HEK293 (cell line): ENCODE measurements at regions not wholly inside any gene's neighbourhood (a gene's known extent, or its start where the extent isn't known, plus 50 kb on each side); places are given as distances from the start of the nearest gene placed in this dataset.

ENCODE experiments used
- CTCF ChIA-PET: fragments of 350-600 bp; formaldehyde crosslinking; extraction: SDS; loops from one replicate; lab custom pipeline; 2021; ENCODE audit warnings: antibody characterized with exemption; lab: Yijun Ruan, JAX
- POLR2A ChIA-PET: fragments of 300-600 bp; formaldehyde crosslinking; extraction: SDS; loops from one replicate; lab custom pipeline; 2020; ENCODE audit warnings: antibody characterized with exemption, inconsistent platforms; lab: Yijun Ruan, JAX
- H3K27ac ChIP-seq: fragments of 200-500 bp; sonication (Bioruptor generic); 2 replicates; pipeline ENCODE4 v1.5.1; 2014; ENCODE audit warnings: low read depth, low read length, control low read depth, inconsistent platforms; ENCODE audit errors: extremely low read depth
- H3K36me3 ChIP-seq, 2 experiments: fragments of 200-500 bp in 1 of 2; sonication (Bioruptor generic) in 1 of 2; 1 replicate in 1 of 2; 2 replicates in 1 of 2; pipeline ENCODE4 v1.5.1; 2014 to 2017; ENCODE audit warnings: inconsistent platforms in 2 of 2, low read length in 2 of 2; ENCODE audit not compliant: control insufficient read depth in 2 of 2, insufficient read depth in 1 of 2
- H3K4me1 ChIP-seq: fragments of 200-500 bp; sonication (Bioruptor generic); 2 replicates; pipeline ENCODE4 v1.5.1; 2014; ENCODE audit warnings: mild to moderate bottlenecking, low read length, inconsistent platforms; ENCODE audit not compliant: control insufficient read depth, insufficient read depth
- H3K4me3 ChIP-seq: 2 replicates; pipeline ENCODE4 v1.5.1; 2011; ENCODE audit warnings: low read depth, mild to moderate bottlenecking, control low read depth, low read length, moderate library complexity
- H3K9me3 ChIP-seq: fragments of 200-500 bp; sonication (Bioruptor generic); 2 replicates; pipeline ENCODE4 v1.5.1; 2014; ENCODE audit warnings: low read depth, low read length, inconsistent platforms; ENCODE audit not compliant: control insufficient read depth, insufficient read depth
- BCL11B ChIP-seq: fragments of 450-650 bp; formaldehyde crosslinking; IDR thresholded peaks from 2 replicates; pipeline ENCODE4 v1.5.1; 2016; ENCODE audit warnings: low read depth, missing biosample characterization, missing genetic modification characterization
- BCL6B ChIP-seq: fragments of 450-650 bp; formaldehyde crosslinking; IDR thresholded peaks from 2 replicates; pipeline ENCODE4 v1.5.1; 2017; ENCODE audit warnings: missing biosample characterization, missing genetic modification characterization
- GLI4 ChIP-seq: fragments of 450-650 bp; formaldehyde crosslinking; IDR thresholded peaks from 2 replicates; pipeline ENCODE4 v1.5.1; 2016; ENCODE audit warnings: missing biosample characterization, missing genetic modification characterization
- HOXA7 ChIP-seq: sonication (generic); formaldehyde crosslinking; IDR thresholded peaks from 2 replicates; pipeline ENCODE4 v1.8.1; 2022; ENCODE audit warnings: missing genetic modification reagents, borderline replicate concordance
- IKZF3 ChIP-seq: fragments of 450-650 bp; IDR thresholded peaks from 2 replicates; pipeline ENCODE4 v1.5.0; 2018; ENCODE audit warnings: missing biosample characterization, mild to moderate bottlenecking, missing genetic modification characterization, moderate library complexity
- KLF10 ChIP-seq: fragments of 450-650 bp; IDR thresholded peaks from 2 replicates; pipeline ENCODE4 v1.5.1; 2018; ENCODE audit warnings: missing biosample characterization, mild to moderate bottlenecking, missing genetic modification characterization
- PATZ1 ChIP-seq: fragments of 450-650 bp; formaldehyde crosslinking; IDR thresholded peaks from 2 replicates; pipeline ENCODE4 v1.5.1; 2016; ENCODE audit warnings: missing biosample characterization, missing genetic modification characterization
- RBAK ChIP-seq: fragments of 450-650 bp; formaldehyde crosslinking; IDR thresholded peaks from 2 replicates; pipeline ENCODE4 v1.5.1; 2016; ENCODE audit warnings: missing biosample characterization, missing genetic modification characterization
- SALL2 ChIP-seq: fragments of 450-650 bp; formaldehyde crosslinking; IDR thresholded peaks from 2 replicates; pipeline ENCODE4 v1.5.0; 2017; ENCODE audit warnings: missing biosample characterization, mild to moderate bottlenecking, missing genetic modification characterization, borderline replicate concordance
- SETDB1 ChIP-seq: IDR thresholded peaks from one replicate; pipeline ENCODE4 v1.6.1; 2017; ENCODE audit warnings: mild to moderate bottlenecking, low read length, moderate library complexity, mixed read lengths; ENCODE audit not compliant: insufficient read length
- YY1 ChIP-seq: fragments of 450-650 bp; formaldehyde crosslinking; IDR thresholded peaks from 2 replicates; pipeline ENCODE4 v1.5.1; 2018; ENCODE audit warnings: missing biosample characterization, missing genetic modification characterization
- ZBTB8A ChIP-seq: fragments of 450-650 bp; formaldehyde crosslinking; IDR thresholded peaks from 2 replicates; pipeline ENCODE4 v1.5.1; 2016; ENCODE audit warnings: missing biosample characterization, missing genetic modification characterization
- ZFP3 ChIP-seq: fragments of 450-650 bp; formaldehyde crosslinking; IDR thresholded peaks from 2 replicates; pipeline ENCODE4 v1.5.1; 2016; ENCODE audit warnings: low read depth, missing biosample characterization, missing genetic modification characterization
- ZNF148 ChIP-seq: fragments of 450-650 bp; formaldehyde crosslinking; IDR thresholded peaks from 2 replicates; pipeline ENCODE4 v1.5.0; 2017; ENCODE audit warnings: missing biosample characterization, missing genetic modification characterization, borderline replicate concordance
- ZNF157 ChIP-seq: fragments of 450-650 bp; formaldehyde crosslinking; IDR thresholded peaks from 2 replicates; pipeline ENCODE4 v1.5.1; 2016; ENCODE audit warnings: missing biosample characterization, missing genetic modification characterization
- ZNF174 ChIP-seq: fragments of 450-650 bp; formaldehyde crosslinking; IDR thresholded peaks from 2 replicates; pipeline ENCODE4 v1.5.0; 2017; ENCODE audit warnings: missing biosample characterization, mild to moderate bottlenecking, missing genetic modification characterization
- ZNF202 ChIP-seq: fragments of 450-650 bp; formaldehyde crosslinking; IDR thresholded peaks from 2 replicates; pipeline ENCODE4 v1.5.1; 2016; ENCODE audit warnings: missing biosample characterization, missing genetic modification characterization, borderline replicate concordance
- ZNF302 ChIP-seq: fragments of 450-650 bp; formaldehyde crosslinking; IDR thresholded peaks from 2 replicates; pipeline ENCODE4 v1.5.1; 2016; ENCODE audit warnings: missing biosample characterization, missing genetic modification characterization, low read depth
- ZNF366 ChIP-seq: fragments of 450-650 bp; formaldehyde crosslinking; conservative IDR thresholded peaks from 2 replicates; pipeline ENCODE4 v1.5.1; 2016; ENCODE audit warnings: missing biosample characterization, missing genetic modification characterization
- ZNF449 ChIP-seq: fragments of 450-650 bp; formaldehyde crosslinking; IDR thresholded peaks from 2 replicates; pipeline ENCODE4 v1.5.1; 2017; ENCODE audit warnings: missing biosample characterization, mild to moderate bottlenecking, missing genetic modification characterization, moderate library complexity
- ZNF555 ChIP-seq: fragments of 450-650 bp; formaldehyde crosslinking; conservative IDR thresholded peaks from 2 replicates; pipeline ENCODE4 v1.5.1; 2017; ENCODE audit warnings: missing biosample characterization, mild to moderate bottlenecking, missing genetic modification characterization, inconsistent platforms
- ZNF571 ChIP-seq: fragments of 450-650 bp; formaldehyde crosslinking; IDR thresholded peaks from 2 replicates; pipeline ENCODE4 v1.5.0; 2017; ENCODE audit warnings: missing biosample characterization, missing genetic modification characterization
- ZNF585B ChIP-seq: fragments of 450-650 bp; formaldehyde crosslinking; IDR thresholded peaks from 2 replicates; pipeline ENCODE4 v1.5.1; 2016; ENCODE audit warnings: missing biosample characterization, missing genetic modification characterization
- ZNF654 ChIP-seq: fragments of 450-650 bp; formaldehyde crosslinking; IDR thresholded peaks from 2 replicates; pipeline ENCODE4 v1.5.1; 2016; ENCODE audit warnings: low read depth, missing biosample characterization, missing genetic modification characterization
- ZNF701 ChIP-seq: fragments of 450-650 bp; formaldehyde crosslinking; IDR thresholded peaks from 2 replicates; pipeline ENCODE4 v1.5.1; 2016; ENCODE audit warnings: missing biosample characterization, missing genetic modification characterization
- ZNF747 ChIP-seq: fragments of 450-650 bp; formaldehyde crosslinking; IDR thresholded peaks from 2 replicates; pipeline ENCODE4 v1.5.1; 2016; ENCODE audit warnings: missing biosample characterization, missing genetic modification characterization
- ZNF776 ChIP-seq: fragments of 450-650 bp; formaldehyde crosslinking; IDR thresholded peaks from 2 replicates; pipeline ENCODE4 v1.5.0; 2017; ENCODE audit warnings: missing biosample characterization, missing genetic modification characterization, borderline replicate concordance
- ZXDB ChIP-seq: fragments of 450-650 bp; formaldehyde crosslinking; IDR thresholded peaks from 2 replicates; pipeline ENCODE4 v1.5.1; 2016; ENCODE audit warnings: missing biosample characterization, missing genetic modification characterization

GRCh38 chr5:3175416-3175815, 420.2 kb upstream of the IRX1 start:
- POLR2A ChIA-PET: no interaction called here
- Histone ChIP-seq H3K4me1 (no peaks in the 10 kb centered on the region), H3K36me3 (no peaks in the 10 kb centered on the region), H3K4me3 (no peak overlapping the region), H3K9me3 (no peaks in the 10 kb centered on the region), H3K27ac (no peak overlapping the region)
- TF ChIP-seq GLI4 (tag by site-specific recombination): no peak
- no peak for TF ChIP-seq IKZF3
- TF ChIP-seq ZNF571 (tag by site-specific recombination): no peak
- TF ChIP-seq ZNF555 (tag by site-specific recombination): no peak
- no peak for TF ChIP-seq ZNF366 (tag by site-specific recombination)
- no peak for TF ChIP-seq ZNF174 (tag by site-specific recombination)
- no peak for TF ChIP-seq ZNF654 (tag by site-specific recombination)
- TF ChIP-seq YY1: no peak
- TF ChIP-seq ZNF449 (tag by site-specific recombination): no peak
- TF ChIP-seq ZNF585B (tag by site-specific recombination): no peak
- TF ChIP-seq ZNF701 (tag by site-specific recombination): no peak
- TF ChIP-seq ZNF202 (tag by site-specific recombination): no peak
- no peak for TF ChIP-seq ZNF157
- no peak for TF ChIP-seq ZNF747
- TF ChIP-seq ZNF302: no peak
- no peak for TF ChIP-seq SALL2 (tag by site-specific recombination)
- CTCF ChIA-PET: no interaction called here

GRCh38 chr5:3167473-3167872, 416.0 kb upstream of the IRX2 start:
- Histone ChIP-seq H3K27ac (no peak overlapping the region), H3K9me3 (no peaks in the 10 kb centered on the region), H3K4me3 (no peak overlapping the region), H3K4me1 (no peaks in the 10 kb centered on the region), H3K36me3 (no peaks in the 10 kb centered on the region)
- CTCF ChIA-PET: no interaction called here
- TF ChIP-seq SETDB1 (peak; percentile 90), ZBTB8A (tag by site-specific recombination) (no peak)
- POLR2A ChIA-PET: no interaction called here

- H3K27ac ChIP-seq: no peak overlapping the region
- ChIA-PET POLR2A (no interaction called here), CTCF (no interaction called here)
- H3K4me3 ChIP-seq: no peak overlapping the region
- H3K9me3 ChIP-seq: no peaks in the 10 kb centered on the region
- H3K4me1 ChIP-seq: no peaks in the 10 kb centered on the region
- no peaks in the 10 kb centered on the region for H3K36me3 ChIP-seq
- no peak for TF ChIP-seq BCL6B
- no peak for TF ChIP-seq RBAK (tag by site-specific recombination)
- TF ChIP-seq ZNF148 (tag by site-specific recombination): no peak
- TF ChIP-seq ZNF701 (tag by site-specific recombination): no peak
- TF ChIP-seq ZNF157: no peak
- TF ChIP-seq KLF10 (tag by site-specific recombination): no peak
- no peak for TF ChIP-seq ZNF747
- TF ChIP-seq PATZ1 (tag by site-specific recombination): no peak
- no peak for TF ChIP-seq ZXDB
- no peak for TF ChIP-seq ZFP3 (tag by site-specific recombination)
- no peak for TF ChIP-seq BCL11B (tag by site-specific recombination)
- no peak for TF ChIP-seq HOXA7 (CRISPR knock-in tag)
- no peak for TF ChIP-seq ZNF776 (tag by site-specific recombination)
Observed at GRCh38 chr5:3163626-3164025, 412.1 kb upstream of the IRX2 start.
